OCI-LY1 (cell line): ENCODE measurements at regions not wholly inside any gene's neighbourhood (a gene's known extent, or its start where the extent isn't known, plus 50 kb on each side); places are given as distances from the start of the nearest gene placed in this dataset.
A peak's percentile ranks its signal among the peaks of the same experiment; 100 is the strongest.

Experiments used
- H2AFZ ChIP-seq: fragments of 200-600 bp; sonication (generic), shearing (Covaris generic); 2 replicates; pipeline ENCODE4 v1.6.0; 2014; ENCODE audit warnings: antibody characterized with exemption, mild to moderate bottlenecking, low read length
- H3F3A ChIP-seq: fragments of 200-600 bp; sonication (generic), shearing (Covaris generic); 2 replicates; pipeline ENCODE4 v1.6.0; 2014; ENCODE audit warnings: mild to moderate bottlenecking, antibody characterized with exemption, low read length, moderate library complexity; ENCODE audit not compliant: insufficient read depth
- H3K27ac ChIP-seq: fragments of 200-600 bp; sonication (generic); 2 replicates; pipeline ENCODE4 v1.5.1; 2014; ENCODE audit warnings: low read length, mixed run types, mild to moderate bottlenecking, low read depth; ENCODE audit not compliant: poor library complexity, severe bottlenecking
- H3K27me3 ChIP-seq: fragments of 200-600 bp; sonication (generic); 2 replicates; pipeline ENCODE4 v1.6.0; 2014; ENCODE audit warnings: antibody characterized with exemption, mild to moderate bottlenecking, low read length, moderate library complexity; ENCODE audit not compliant: insufficient read depth
- H3K36me3 ChIP-seq: fragments of 200-600 bp; sonication (generic); 2 replicates; pipeline ENCODE4 v1.6.1; 2014; ENCODE audit warnings: mild to moderate bottlenecking, antibody characterized with exemption, low read length, moderate library complexity, mixed read lengths; ENCODE audit not compliant: insufficient read depth
- H3K4me1 ChIP-seq: fragments of 200-600 bp; sonication (generic); 2 replicates; pipeline ENCODE4 v1.5.1; 2014; ENCODE audit warnings: mild to moderate bottlenecking, low read length, moderate library complexity; ENCODE audit not compliant: insufficient read depth, severe bottlenecking
- H3K4me2 ChIP-seq: fragments of 200-600 bp; sonication (generic), shearing (Covaris generic); 2 replicates; pipeline ENCODE4 v1.6.1; 2014; ENCODE audit warnings: low read length
- H3K4me3 ChIP-seq: fragments of 200-600 bp; sonication (generic); 2 replicates; pipeline ENCODE4 v1.5.1; 2014; ENCODE audit warnings: low read length, low read depth, mild to moderate bottlenecking, mixed read lengths; ENCODE audit not compliant: poor library complexity, severe bottlenecking
- H3K79me2 ChIP-seq: fragments of 200-600 bp; shearing (Covaris generic); 2 replicates; pipeline ENCODE4 v1.6.1; 2016; ENCODE audit warnings: mixed run types, low read length, mixed read lengths; ENCODE audit not compliant: insufficient read depth
- H3K9ac ChIP-seq: fragments of 200-600 bp; sonication (generic), shearing (Covaris generic); 2 replicates; pipeline ENCODE4 v1.6.1; 2014; ENCODE audit warnings: mild to moderate bottlenecking, low read length, mixed read lengths
- H3K9me2 ChIP-seq: fragments of 200-600 bp; sonication (generic), shearing (Covaris generic); 2 replicates; pipeline ENCODE4 v1.6.1; 2014; ENCODE audit warnings: low read depth, mild to moderate bottlenecking, low read length, mixed read lengths
- H3K9me3 ChIP-seq: fragments of 200-600 bp; shearing (Covaris generic); 2 replicates; pipeline ENCODE4 v1.6.1; 2014; ENCODE audit warnings: low read length, mixed read lengths
- H4K20me1 ChIP-seq: fragments of 200-600 bp; sonication (generic), shearing (Covaris generic); 2 replicates; pipeline ENCODE4 v1.6.0; 2016; ENCODE audit warnings: mild to moderate bottlenecking, low read length; ENCODE audit not compliant: insufficient read depth
- EZH2 ChIP-seq: fragments of 200-600 bp; sonication (generic), shearing (Covaris generic); IDR thresholded peaks from 2 replicates; pipeline ENCODE4 v1.8.0; 2017; ENCODE audit warnings: borderline replicate concordance, mixed run types, mild to moderate bottlenecking, antibody characterized with exemption, low read length, moderate library complexity, mixed read lengths
- TF ChIP-seq, protein P1 (sequence below): fragments of 200-600 bp; sonication (generic), shearing (Covaris generic); IDR thresholded peaks from 2 replicates; pipeline ENCODE4 v1.5.1; 2017; ENCODE audit warnings: mild to moderate bottlenecking, antibody characterized with exemption, low read length, moderate library complexity, mixed read lengths

DNA sequence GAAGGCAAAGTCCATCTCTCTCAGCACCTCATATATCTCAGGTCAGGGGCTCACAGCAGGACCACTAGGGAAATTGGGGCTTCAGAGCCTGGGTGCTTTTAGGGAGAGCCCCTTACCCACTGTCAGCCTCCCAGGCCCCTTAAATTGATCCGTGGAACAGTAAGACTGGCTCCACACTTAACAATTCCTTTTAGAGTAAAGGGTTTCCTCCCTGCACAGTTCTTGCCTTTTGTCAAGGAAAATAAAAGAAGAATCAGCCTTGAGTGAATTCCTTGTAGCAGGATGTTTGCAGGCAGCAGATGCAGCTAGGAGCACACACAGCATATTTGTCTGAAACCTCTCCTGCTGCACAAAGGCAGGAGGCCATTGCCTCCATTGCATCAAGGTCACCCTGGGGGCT is 184.9 kb downstream of the SEC16B start:
- no peak overlapping the region for H3K4me2 ChIP-seq
- no peak overlapping the region for H3K4me3 ChIP-seq
- no peaks in the 10 kb centered on the region for H3K79me2 ChIP-seq
- H2AFZ ChIP-seq, result no peak overlapping the region
- no peaks in the 10 kb centered on the region for H3K36me3 ChIP-seq
- no peak overlapping the region for H3K27ac ChIP-seq
- no peaks in the 10 kb centered on the region for H3K4me1 ChIP-seq
- no peaks in the 10 kb centered on the region for H3K27me3 ChIP-seq
- H3K9ac ChIP-seq, result no peak overlapping the region
- H3F3A ChIP-seq, result no peaks in the 10 kb centered on the region
- H4K20me1 ChIP-seq, result no peaks in the 10 kb centered on the region
- H3K9me2 ChIP-seq, result no peaks in the 10 kb centered on the region
- TF ChIP-seq EZH2, result no peak
- TF ChIP-seq, protein P1, sequence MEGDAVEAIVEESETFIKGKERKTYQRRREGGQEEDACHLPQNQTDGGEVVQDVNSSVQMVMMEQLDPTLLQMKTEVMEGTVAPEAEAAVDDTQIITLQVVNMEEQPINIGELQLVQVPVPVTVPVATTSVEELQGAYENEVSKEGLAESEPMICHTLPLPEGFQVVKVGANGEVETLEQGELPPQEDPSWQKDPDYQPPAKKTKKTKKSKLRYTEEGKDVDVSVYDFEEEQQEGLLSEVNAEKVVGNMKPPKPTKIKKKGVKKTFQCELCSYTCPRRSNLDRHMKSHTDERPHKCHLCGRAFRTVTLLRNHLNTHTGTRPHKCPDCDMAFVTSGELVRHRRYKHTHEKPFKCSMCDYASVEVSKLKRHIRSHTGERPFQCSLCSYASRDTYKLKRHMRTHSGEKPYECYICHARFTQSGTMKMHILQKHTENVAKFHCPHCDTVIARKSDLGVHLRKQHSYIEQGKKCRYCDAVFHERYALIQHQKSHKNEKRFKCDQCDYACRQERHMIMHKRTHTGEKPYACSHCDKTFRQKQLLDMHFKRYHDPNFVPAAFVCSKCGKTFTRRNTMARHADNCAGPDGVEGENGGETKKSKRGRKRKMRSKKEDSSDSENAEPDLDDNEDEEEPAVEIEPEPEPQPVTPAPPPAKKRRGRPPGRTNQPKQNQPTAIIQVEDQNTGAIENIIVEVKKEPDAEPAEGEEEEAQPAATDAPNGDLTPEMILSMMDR, result no peak
- no peaks in the 10 kb centered on the region for H3K9me3 ChIP-seq

DNA sequence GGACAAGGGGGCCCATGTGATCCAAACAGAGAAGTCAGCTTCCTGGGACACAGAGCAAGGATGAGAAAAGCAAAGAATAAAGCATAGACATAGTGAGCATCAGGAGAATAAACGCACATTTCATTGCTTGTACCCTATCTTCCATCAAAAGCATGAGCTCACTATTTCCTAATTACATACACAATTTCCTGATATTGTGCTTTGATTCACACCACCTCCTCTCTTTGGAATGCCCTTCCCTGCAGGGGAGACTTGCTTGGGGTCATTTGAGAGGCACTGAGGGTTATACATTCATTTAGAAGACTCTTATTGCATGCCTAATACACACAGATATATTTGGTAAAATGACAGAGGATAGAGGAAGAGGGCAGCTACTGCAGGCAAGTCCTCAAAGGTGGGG is 185.4 kb downstream of the SEC16B start:
- Histone ChIP-seq H3K4me1 (no peaks in the 10 kb centered on the region), H3K4me2 (no peak overlapping the region), H3K9ac (no peak overlapping the region), H2AFZ (no peak overlapping the region), H3K9me3 (no peaks in the 10 kb centered on the region), H3K27me3 (no peaks in the 10 kb centered on the region), H3K79me2 (no peaks in the 10 kb centered on the region), H3F3A (no peaks in the 10 kb centered on the region), H3K9me2 (no peaks in the 10 kb centered on the region), H3K4me3 (no peak overlapping the region), H4K20me1 (no peaks in the 10 kb centered on the region), H3K36me3 (no peaks in the 10 kb centered on the region), H3K27ac (no peak overlapping the region)
- TF ChIP-seq, protein P1, result no peak
- no peak for TF ChIP-seq EZH2

DNA sequence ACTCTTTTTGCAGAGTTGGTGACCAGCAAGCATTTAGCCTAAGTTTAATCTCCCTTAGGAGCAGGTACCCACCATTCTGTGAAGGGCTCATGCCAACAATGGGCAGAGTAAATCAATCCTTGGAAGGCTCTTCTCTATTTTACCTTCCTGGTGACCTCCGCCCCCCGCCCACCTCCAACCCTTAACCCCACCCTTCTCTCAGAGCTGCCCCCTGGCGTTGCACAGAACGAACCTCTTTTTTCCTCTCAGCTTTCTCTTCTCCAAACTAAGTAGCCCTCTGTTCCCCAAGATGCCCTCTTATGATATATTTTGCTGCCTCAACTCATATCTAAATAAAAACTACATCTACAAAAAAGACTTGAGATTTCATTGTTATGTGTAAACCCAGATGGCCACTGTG is 186.8 kb downstream of the SEC16B start:
- no peak overlapping the region for H3K4me2 ChIP-seq
- H2AFZ ChIP-seq, result no peak overlapping the region
- no peak overlapping the region for H3K4me3 ChIP-seq
- no peaks in the 10 kb centered on the region for H3K9me3 ChIP-seq
- H3K9ac ChIP-seq, result no peak overlapping the region
- H3K27me3 ChIP-seq, result no peaks in the 10 kb centered on the region
- no peaks in the 10 kb centered on the region for H3K36me3 ChIP-seq
- no peaks in the 10 kb centered on the region for H3F3A ChIP-seq
- H4K20me1 ChIP-seq, result no peaks in the 10 kb centered on the region
- no peak overlapping the region for H3K27ac ChIP-seq
- no peaks in the 10 kb centered on the region for H3K4me1 ChIP-seq
- no peaks in the 10 kb centered on the region for H3K9me2 ChIP-seq
- TF ChIP-seq EZH2, result no peak
- TF ChIP-seq, protein P1, result peak; percentile 35; the same call in 1 of the 2 replicates
- no peaks in the 10 kb centered on the region for H3K79me2 ChIP-seq
